Astrocyte (in vitro differentiated cells and primary cell): ENCODE measurements at regions not wholly inside any gene's neighbourhood (a gene's known extent, or its start where the extent isn't known, plus 50 kb on each side); places are given as distances from the start of the nearest gene placed in this dataset.

ENCODE experiments used
- EZH2 ChIP-seq: IDR thresholded peaks from 2 replicates; pipeline ENCODE4 v1.6.1; 2012; ENCODE audit warnings: mild to moderate bottlenecking, low read length, inconsistent platforms; ENCODE audit not compliant: insufficient read depth
- TF ChIP-seq, protein P1 (sequence below): IDR thresholded peaks from 2 replicates; pipeline ENCODE4 v1.5.1; 2011; ENCODE audit warnings: low read depth, mild to moderate bottlenecking, inconsistent platforms, low read length, moderate library complexity; ENCODE audit not compliant: insufficient read depth

DNA sequence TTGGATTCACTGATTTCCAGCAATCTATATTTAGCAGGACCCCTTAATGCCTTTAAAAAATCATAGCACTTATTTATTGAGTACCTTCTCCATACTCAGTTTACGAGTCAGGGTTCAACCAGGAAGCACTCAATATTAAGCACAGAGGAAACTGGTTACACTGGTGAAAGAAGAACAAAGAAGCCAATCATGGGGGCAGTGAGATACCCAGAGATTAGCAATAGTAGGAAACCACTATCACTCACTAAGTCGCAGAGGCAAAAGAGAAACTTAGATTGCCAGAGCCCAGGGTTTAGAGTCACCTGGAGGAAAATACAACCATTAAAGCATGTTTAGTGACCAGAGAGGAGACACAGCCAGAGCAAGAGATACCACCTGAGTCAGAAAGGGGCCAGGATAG, 670.5 kb upstream of the USP24 start:
- TF ChIP-seq, protein P1, sequence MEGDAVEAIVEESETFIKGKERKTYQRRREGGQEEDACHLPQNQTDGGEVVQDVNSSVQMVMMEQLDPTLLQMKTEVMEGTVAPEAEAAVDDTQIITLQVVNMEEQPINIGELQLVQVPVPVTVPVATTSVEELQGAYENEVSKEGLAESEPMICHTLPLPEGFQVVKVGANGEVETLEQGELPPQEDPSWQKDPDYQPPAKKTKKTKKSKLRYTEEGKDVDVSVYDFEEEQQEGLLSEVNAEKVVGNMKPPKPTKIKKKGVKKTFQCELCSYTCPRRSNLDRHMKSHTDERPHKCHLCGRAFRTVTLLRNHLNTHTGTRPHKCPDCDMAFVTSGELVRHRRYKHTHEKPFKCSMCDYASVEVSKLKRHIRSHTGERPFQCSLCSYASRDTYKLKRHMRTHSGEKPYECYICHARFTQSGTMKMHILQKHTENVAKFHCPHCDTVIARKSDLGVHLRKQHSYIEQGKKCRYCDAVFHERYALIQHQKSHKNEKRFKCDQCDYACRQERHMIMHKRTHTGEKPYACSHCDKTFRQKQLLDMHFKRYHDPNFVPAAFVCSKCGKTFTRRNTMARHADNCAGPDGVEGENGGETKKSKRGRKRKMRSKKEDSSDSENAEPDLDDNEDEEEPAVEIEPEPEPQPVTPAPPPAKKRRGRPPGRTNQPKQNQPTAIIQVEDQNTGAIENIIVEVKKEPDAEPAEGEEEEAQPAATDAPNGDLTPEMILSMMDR = no peak
- TF ChIP-seq EZH2 = no peak
